ENCODE measurements at regions not wholly inside any gene's neighbourhood (a gene's known extent, or its start where the extent isn't known, plus 50 kb on each side); places are given as distances from the start of the nearest gene placed in this dataset.
"Not testable (repeated sequence)": the region's sequence is repeated elsewhere in the genome, so short reads cannot be mapped to it uniquely, and the experiment has no call there.

GRCh38 chr12:9340422-9341259 lies 132.4 kb upstream of the PZP start:
- Histone ChIP-seq H3K27me3 (ENCODE audit: control insufficient read depth, insufficient read depth, low read length) (peaks cover 10% of the 10 kb centered on the region), H3K27ac (ENCODE audit: low read depth, low read length) (no peak overlapping the region), H3K9me3 (ENCODE audit: control insufficient read depth, insufficient read depth, low read length) (peaks cover 10% of the 10 kb centered on the region; the same call in 1 of the 2 replicates), H3K4me3 (ENCODE audit: low read depth, low read length) (no peak overlapping the region)
- POLR2A ChIA-PET: interaction anchor here (0.7 kb wide), 1 partner anchor 9 kb away, joined by 3 read pairs; no protein-coding TSS in a partner anchor
- DNase-seq (ENCODE audit: low read depth, low spot score): peak; percentile 73
- CTCF ChIA-PET: interaction anchor here (2.2 to 3.2 kb wide), 3 partner anchors 10 to 368 kb away, joined by 8 to 39 read pairs (median 9); no protein-coding TSS in a partner anchor
- peak; percentile 28; the same call in 1 of the 2 replicates for TF ChIP-seq CTCF (IDR thresholded peaks at IDR 0.05; ENCODE audit: low read depth, low read length)

- Histone ChIP-seq H3K4me3 (ENCODE audit: low read depth, low read length) (no peak overlapping the region), H3K27me3 (ENCODE audit: control insufficient read depth, insufficient read depth, low read length) (peaks cover 2% of the 10 kb centered on the region), H3K27ac (ENCODE audit: low read depth, low read length) (no peak overlapping the region), H3K9me3 (ENCODE audit: control insufficient read depth, insufficient read depth, low read length) (peaks cover 16% of the 10 kb centered on the region)
- POLR2A ChIA-PET: no interaction called here
- CTCF ChIA-PET: no interaction called here
- DNase-seq (ENCODE audit: low read depth, low spot score): no peak
- TF ChIP-seq CTCF (IDR thresholded peaks at IDR 0.05; ENCODE audit: low read depth, low read length): no peak
These were observed 129.5 kb upstream of the PZP start for GRCh38 chr12:9337656-9338055.

GRCh38 chr12:9336375-9337011 lies 128.3 kb upstream of the PZP start:
- H3K4me3 ChIP-seq (ENCODE audit: low read depth, low read length); DNase-seq (ENCODE audit: low read depth, low spot score); H3K27me3 ChIP-seq (ENCODE audit: control insufficient read depth, insufficient read depth, low read length); POLR2A ChIA-PET; CTCF ChIA-PET; H3K27ac ChIP-seq (ENCODE audit: low read depth, low read length): not testable (repeated sequence)
- peaks cover 19% of the 10 kb centered on the region for H3K9me3 ChIP-seq (ENCODE audit: control insufficient read depth, insufficient read depth, low read length)

- TF ChIP-seq CTCF (IDR thresholded peaks at IDR 0.05; ENCODE audit: low read depth, low read length): no peak
- peaks cover 19% of the 10 kb centered on the region for H3K9me3 ChIP-seq (ENCODE audit: control insufficient read depth, insufficient read depth, low read length)
- no peak for DNase-seq (ENCODE audit: low read depth, low spot score)
These were observed 127.7 kb upstream of the PZP start for GRCh38 chr12:9335867-9336266.

GRCh38 chr12:9334964-9335363 lies 126.8 kb upstream of the PZP start:
- DNase-seq (ENCODE audit: low read depth, low spot score): no peak
- ChIA-PET POLR2A (no interaction called here), CTCF (interaction anchor here (1.4 kb wide), 1 partner anchor 373 kb away, joined by 7 read pairs; no protein-coding TSS in a partner anchor)
- no peak for TF ChIP-seq CTCF (IDR thresholded peaks at IDR 0.05; ENCODE audit: low read depth, low read length)
- Histone ChIP-seq H3K27ac (ENCODE audit: low read depth, low read length) (no peak overlapping the region), H3K27me3 (ENCODE audit: control insufficient read depth, insufficient read depth, low read length) (no peaks in the 10 kb centered on the region), H3K9me3 (ENCODE audit: control insufficient read depth, insufficient read depth, low read length) (peaks cover 19% of the 10 kb centered on the region), H3K4me3 (ENCODE audit: low read depth, low read length) (no peak overlapping the region)

More at GRCh38 chr12:9335867-9336266, 127.7 kb upstream of the PZP start:
- H3K27ac ChIP-seq (ENCODE audit: low read depth, low read length): no peak overlapping the region
- ChIA-PET POLR2A (no interaction called here), CTCF (interaction anchor here (1.4 kb wide), 1 partner anchor 372 kb away, joined by 7 read pairs; no protein-coding TSS in a partner anchor)
- no peaks in the 10 kb centered on the region for H3K27me3 ChIP-seq (ENCODE audit: control insufficient read depth, insufficient read depth, low read length)
- no peak overlapping the region for H3K4me3 ChIP-seq (ENCODE audit: low read depth, low read length)
